HCT116 (cell line): ENCODE measurements at regions not wholly inside any gene's neighbourhood (a gene's known extent, or its start where the extent isn't known, plus 50 kb on each side); places are given as distances from the start of the nearest gene placed in this dataset.

Source experiments
- ATAC-seq: fragments of 200-7000 bp; cut with Tn5 transposase; 2 replicates; pipeline ENCODE4 v1.9.1; 2020; ENCODE audit warnings: mild to moderate bottlenecking, moderate library complexity
- BruUV-seq: library from RNA; stranded (reverse); fragments of 400-500 nt; replicated peaks from 2 replicates; lab custom pipeline; 2021; lab: Mats Ljungman, UMichigan
- CTCF ChIA-PET: fragments of 300-600 bp; sonication (Branson Sonifier 250); formaldehyde crosslinking; loops from one replicate; lab custom pipeline; 2021; ENCODE audit warnings: antibody characterized with exemption; lab: Charles Lee
- POLR2A ChIA-PET: fragments of 300-600, 350-600 bp; sonication (Branson Sonifier 250); formaldehyde crosslinking; loops from one replicate; lab custom pipeline; 2021; ENCODE audit warnings: antibody characterized with exemption; lab: Charles Lee
- RAD21 ChIA-PET, 2 experiments: fragments of 300-600 bp; sonication (Branson Sonifier 250); formaldehyde crosslinking; loops; one replicate each; lab custom pipeline; 2023; ENCODE audit warnings: low total read pairs in 2 of 2; ENCODE audit not compliant: uncharacterized antibody in 2 of 2, unreplicated experiment in 2 of 2, low non-redundant PET in 1 of 2; lab: Charles Lee
- DNase-seq: peaks from one replicate; pipeline ENCODE4 v3.0.0-alpha.2; 2010; ENCODE audit warnings: low read depth, low spot score
- H2AFZ ChIP-seq: fragments of 200-600 bp; shearing (Covaris generic), sonication (generic); 2 replicates; pipeline ENCODE4 v1.6.1; 2017; ENCODE audit warnings: low read depth, mixed run types, mixed read lengths, antibody characterized with exemption, low read length; ENCODE audit not compliant: poor library complexity, severe bottlenecking
- H3K27ac ChIP-seq: 2 replicates; pipeline ENCODE4 v1.5.1; 2012; ENCODE audit warnings: low read depth, low read length
- H3K27me3 ChIP-seq: fragments of 200-600 bp; sonication (generic); 2 replicates; pipeline ENCODE4 v1.6.1; 2016; ENCODE audit warnings: mixed run types, low read length, mixed read lengths; ENCODE audit not compliant: insufficient read depth
- H3K36me3 ChIP-seq, 2 experiments: fragments of 200-500 bp in 1 of 2; fragments of 200-600 bp in 1 of 2; sonication (Bioruptor generic) in 1 of 2; sonication (generic) in 1 of 2; 2 replicates each; pipeline versions ENCODE4 v1.5.1 to v1.6.1; 2014 to 2016; ENCODE audit warnings: low read length in 2 of 2, inconsistent platforms in 1 of 2, mixed read lengths in 1 of 2, mixed run types in 1 of 2; ENCODE audit not compliant: insufficient read depth in 2 of 2, control insufficient read depth in 1 of 2
- H3K4me1 ChIP-seq, 2 experiments: fragments of 200-600 bp in 1 of 2; sonication (generic) in 1 of 2; 2 replicates each; pipeline versions ENCODE4 v1.5.1 to v1.6.1; 2012 to 2017; ENCODE audit warnings: low read length in 2 of 2, inconsistent platforms in 1 of 2, mild to moderate bottlenecking in 1 of 2, mixed read lengths in 1 of 2, mixed run types in 1 of 2, moderate library complexity in 1 of 2; ENCODE audit not compliant: insufficient read depth in 2 of 2, control insufficient read depth in 1 of 2
- H3K4me2 ChIP-seq: fragments of 200-600 bp; sonication (generic); 2 replicates; pipeline ENCODE4 v1.6.1; 2017; ENCODE audit warnings: mixed run types, low read length, mixed read lengths
- H3K4me3 ChIP-seq, 2 experiments: fragments of 200-600 bp in 1 of 2; sonication (generic) in 1 of 2; replicated peaks in 1 of 2; 2 replicates each; pipeline ENCODE4 v1.5.1; 2011 to 2016; ENCODE audit warnings: low read length in 2 of 2, control low read depth in 1 of 2, low read depth in 1 of 2, mild to moderate bottlenecking in 1 of 2, mixed read lengths in 1 of 2, mixed run types in 1 of 2
- H3K79me2 ChIP-seq: fragments of 200-600 bp; sonication (generic); 2 replicates; pipeline ENCODE4 v1.6.1; 2017; ENCODE audit warnings: mild to moderate bottlenecking, mixed run types, low read length, moderate library complexity, mixed read lengths; ENCODE audit not compliant: insufficient read depth
- H3K9ac ChIP-seq: fragments of 200-600 bp; sonication (generic); 2 replicates; pipeline ENCODE4 v1.6.1; 2016; ENCODE audit warnings: low read length, mixed read lengths
- H3K9me2 ChIP-seq: fragments of 200-600 bp; sonication (generic), shearing (Covaris generic); 2 replicates; pipeline ENCODE4 v1.6.1; 2017; ENCODE audit warnings: mixed run types, mild to moderate bottlenecking, moderate library complexity; ENCODE audit not compliant: insufficient read depth
- H3K9me3 ChIP-seq, 2 experiments: fragments of 200-500 bp in 1 of 2; fragments of 200-600 bp in 1 of 2; sonication (Bioruptor generic) in 1 of 2; sonication (generic) in 1 of 2; 2 replicates each; pipeline ENCODE4 v1.6.1; 2014 to 2017; ENCODE audit warnings: low read length in 2 of 2, mixed read lengths in 2 of 2, inconsistent platforms in 1 of 2, low read depth in 1 of 2, mild to moderate bottlenecking in 1 of 2, mixed run types in 1 of 2, moderate library complexity in 1 of 2; ENCODE audit not compliant: control insufficient read depth in 1 of 2, insufficient read depth in 1 of 2
- H4K20me1 ChIP-seq: fragments of 200-600 bp; sonication (generic), shearing (Covaris generic); 2 replicates; pipeline ENCODE4 v1.6.1; 2017; ENCODE audit warnings: mixed run types, mild to moderate bottlenecking, moderate library complexity; ENCODE audit not compliant: insufficient read depth
- ELF1 ChIP-seq: IDR thresholded peaks from 2 replicates; pipeline ENCODE4 v1.6.1; 2012; ENCODE audit warnings: low read depth, borderline replicate concordance
- JUND ChIP-seq: IDR thresholded peaks from 2 replicates; pipeline ENCODE4 v1.6.1; 2012
- POLR2A ChIP-seq: IDR thresholded peaks from 2 replicates; pipeline ENCODE4 v1.7.0; 2011; ENCODE audit warnings: borderline replicate concordance; ENCODE audit not compliant: insufficient read depth, insufficient read length; ENCODE audit errors: extremely low read depth
- POLR2AphosphoS5 ChIP-seq: IDR thresholded peaks from 2 replicates; pipeline ENCODE4 v1.6.1; 2011; ENCODE audit warnings: mild to moderate bottlenecking, low read depth, low read length, moderate library complexity
- RAD21 ChIP-seq: IDR thresholded peaks from 2 replicates; pipeline ENCODE4 v1.6.1; 2012; ENCODE audit warnings: low read depth, mild to moderate bottlenecking
- SIN3A ChIP-seq: IDR thresholded peaks from 2 replicates; pipeline ENCODE4 v1.6.1; 2012; ENCODE audit warnings: low read depth
- SP1 ChIP-seq: IDR thresholded peaks from 2 replicates; pipeline ENCODE4 v1.6.1; 2012; ENCODE audit warnings: low read depth
- SRF ChIP-seq: IDR thresholded peaks from 2 replicates; pipeline ENCODE4 v1.6.1; 2012; ENCODE audit warnings: low read depth
- ZFX ChIP-seq: fragments of 450-650 bp; IDR thresholded peaks from 2 replicates; pipeline ENCODE4 v1.6.1; 2017
- ZNF274 ChIP-seq: fragments of 200-500 bp; sonication (Bioruptor generic); IDR thresholded peaks from 2 replicates; pipeline ENCODE4 v1.6.1; 2014; ENCODE audit warnings: mild to moderate bottlenecking, low read depth, low read length, inconsistent platforms
- intact Hi-C: fragments of 100-400 bp; cut with micrococcal nuclease; formaldehyde crosslinking; loops from 2 replicates; pipeline ENCODE4 v1.10.0; 2022
- TF ChIP-seq, protein P1 (sequence below), 3 experiments: fragments of 200-600 bp in 1 of 3; sonication (generic) in 1 of 3; IDR thresholded peaks in 2 of 3; conservative IDR thresholded peaks in 1 of 3; 2 replicates each; pipeline ENCODE4 v1.5.1; 2012 to 2017; ENCODE audit warnings: low read depth in 2 of 3, low read length in 2 of 3, antibody characterized with exemption in 1 of 3, borderline replicate concordance in 1 of 3, control low read depth in 1 of 3, mild to moderate bottlenecking in 1 of 3, mixed read lengths in 1 of 3, mixed run types in 1 of 3, moderate library complexity in 1 of 3; ENCODE audit not compliant: insufficient read depth in 1 of 3
- TF ChIP-seq, protein P2 (sequence below): IDR thresholded peaks from 2 replicates; pipeline ENCODE4 v1.6.1; 2012; ENCODE audit warnings: low read depth
- TF ChIP-seq, protein P3 (sequence below): IDR thresholded peaks from 2 replicates; pipeline ENCODE4 v1.6.1; 2011; ENCODE audit warnings: mild to moderate bottlenecking, low read length, moderate library complexity; ENCODE audit not compliant: insufficient replicate concordance; ENCODE audit errors: extremely low read depth
- TF ChIP-seq, protein P4 (sequence below): IDR thresholded peaks from 2 replicates; pipeline ENCODE4 v1.6.1; 2012

DNA sequence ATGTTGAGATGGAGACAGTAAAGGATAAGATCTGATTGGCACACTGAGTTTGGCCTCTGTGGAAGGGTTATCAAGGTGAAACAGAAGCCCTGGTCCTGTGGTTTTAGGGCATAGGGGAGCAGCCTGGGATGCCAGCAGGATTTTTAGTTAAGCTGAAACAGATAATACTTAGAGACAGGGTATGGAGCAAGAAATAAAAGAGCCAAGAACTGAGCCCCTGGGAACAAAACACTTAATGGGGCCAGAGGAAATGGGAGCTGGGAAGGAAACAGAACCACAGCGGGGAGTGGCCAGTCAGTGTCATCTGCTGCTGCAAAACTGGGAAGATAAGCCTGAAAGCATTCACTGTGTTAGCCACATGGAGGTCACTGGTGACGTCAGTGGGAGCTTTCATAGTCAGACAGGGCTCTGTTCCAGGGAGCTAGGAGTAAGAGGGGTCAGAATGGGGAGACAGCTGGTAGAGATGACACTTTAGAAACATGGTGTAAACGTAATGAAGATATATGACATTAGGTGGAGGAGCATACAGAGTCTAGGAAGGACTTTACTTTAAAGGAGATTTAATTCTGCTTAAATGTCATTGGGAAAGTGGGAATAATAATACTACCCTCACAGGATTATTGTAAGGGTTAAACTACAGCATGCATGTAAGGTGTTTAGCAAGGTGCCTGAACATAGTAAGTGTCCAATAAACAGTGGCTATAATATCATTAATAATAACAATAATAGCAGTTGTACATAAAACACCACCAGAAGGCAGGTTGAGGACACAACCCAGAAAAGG lies 172.7 kb upstream of the CTNNB1 start (continued):
- TF ChIP-seq, protein P1, sequence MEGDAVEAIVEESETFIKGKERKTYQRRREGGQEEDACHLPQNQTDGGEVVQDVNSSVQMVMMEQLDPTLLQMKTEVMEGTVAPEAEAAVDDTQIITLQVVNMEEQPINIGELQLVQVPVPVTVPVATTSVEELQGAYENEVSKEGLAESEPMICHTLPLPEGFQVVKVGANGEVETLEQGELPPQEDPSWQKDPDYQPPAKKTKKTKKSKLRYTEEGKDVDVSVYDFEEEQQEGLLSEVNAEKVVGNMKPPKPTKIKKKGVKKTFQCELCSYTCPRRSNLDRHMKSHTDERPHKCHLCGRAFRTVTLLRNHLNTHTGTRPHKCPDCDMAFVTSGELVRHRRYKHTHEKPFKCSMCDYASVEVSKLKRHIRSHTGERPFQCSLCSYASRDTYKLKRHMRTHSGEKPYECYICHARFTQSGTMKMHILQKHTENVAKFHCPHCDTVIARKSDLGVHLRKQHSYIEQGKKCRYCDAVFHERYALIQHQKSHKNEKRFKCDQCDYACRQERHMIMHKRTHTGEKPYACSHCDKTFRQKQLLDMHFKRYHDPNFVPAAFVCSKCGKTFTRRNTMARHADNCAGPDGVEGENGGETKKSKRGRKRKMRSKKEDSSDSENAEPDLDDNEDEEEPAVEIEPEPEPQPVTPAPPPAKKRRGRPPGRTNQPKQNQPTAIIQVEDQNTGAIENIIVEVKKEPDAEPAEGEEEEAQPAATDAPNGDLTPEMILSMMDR (IDR thresholded peaks at IDR 0.05 in 2 of 3, conservative IDR thresholded peaks at IDR 0.05 in 1 of 3; ENCODE audit: borderline replicate concordance in 1 of 3, insufficient read depth in 1 of 3, low read depth in 2 of 3, low read length in 2 of 3), result no peak
- TF ChIP-seq ZNF274 (no peak), SIN3A (no peak), ELF1 (no peak)

DNA sequence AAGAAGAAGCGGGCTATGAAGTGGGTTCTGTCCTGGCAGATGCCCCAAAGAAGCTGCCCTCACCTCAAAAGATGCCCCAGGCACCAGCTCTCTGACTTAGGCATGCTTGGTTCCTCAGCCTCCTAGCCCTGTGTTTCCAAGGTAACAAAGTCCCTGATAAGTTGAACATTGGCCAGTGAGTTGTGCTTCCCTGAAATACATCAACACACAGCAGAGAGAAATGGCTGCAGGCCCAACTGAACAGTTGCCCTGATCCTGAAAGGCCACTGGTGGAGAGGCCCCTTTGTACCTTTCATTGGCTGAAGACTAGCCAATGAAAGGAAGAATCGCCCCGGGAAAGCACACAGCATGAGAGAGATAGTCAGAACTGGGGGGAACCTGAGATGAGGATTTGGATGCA lies 169.9 kb upstream of the CTNNB1 start:
- no peak for ATAC-seq
- H3K9me3 ChIP-seq, result no peaks in the 10 kb centered on the region
- intact Hi-C loops, result no loop called here
- DNase-seq, result no peak
- no peak overlapping the region for H3K9ac ChIP-seq
- no peak overlapping the region for H2AFZ ChIP-seq
- H3K4me1 ChIP-seq, result no peaks in the 10 kb centered on the region; a peak in 1 of 4 replicates
- no peak overlapping the region for H3K4me2 ChIP-seq
- H3K27me3 ChIP-seq, result peaks cover 16% of the 10 kb centered on the region
- no peak overlapping the region for H3K27ac ChIP-seq
- ChIA-PET CTCF (no interaction called here), POLR2A (no interaction called here), RAD21 (no interaction called here)
- no peaks in the 10 kb centered on the region for H4K20me1 ChIP-seq
- no TSS peak for BruUV-seq
- no peaks in the 10 kb centered on the region for H3K36me3 ChIP-seq
- H3K4me3 ChIP-seq, result no peak overlapping the region
- no peaks in the 10 kb centered on the region for H3K9me2 ChIP-seq
- no peaks in the 10 kb centered on the region for H3K79me2 ChIP-seq
- TF ChIP-seq JUND, result no peak
- no peak for TF ChIP-seq SRF
- TF ChIP-seq, protein P1 (IDR thresholded peaks at IDR 0.05 in 2 of 3, conservative IDR thresholded peaks at IDR 0.05 in 1 of 3; ENCODE audit: borderline replicate concordance in 1 of 3, insufficient read depth in 1 of 3, low read depth in 2 of 3, low read length in 2 of 3), result no peak
- no peak for TF ChIP-seq ZFX
- TF ChIP-seq, protein P2, sequence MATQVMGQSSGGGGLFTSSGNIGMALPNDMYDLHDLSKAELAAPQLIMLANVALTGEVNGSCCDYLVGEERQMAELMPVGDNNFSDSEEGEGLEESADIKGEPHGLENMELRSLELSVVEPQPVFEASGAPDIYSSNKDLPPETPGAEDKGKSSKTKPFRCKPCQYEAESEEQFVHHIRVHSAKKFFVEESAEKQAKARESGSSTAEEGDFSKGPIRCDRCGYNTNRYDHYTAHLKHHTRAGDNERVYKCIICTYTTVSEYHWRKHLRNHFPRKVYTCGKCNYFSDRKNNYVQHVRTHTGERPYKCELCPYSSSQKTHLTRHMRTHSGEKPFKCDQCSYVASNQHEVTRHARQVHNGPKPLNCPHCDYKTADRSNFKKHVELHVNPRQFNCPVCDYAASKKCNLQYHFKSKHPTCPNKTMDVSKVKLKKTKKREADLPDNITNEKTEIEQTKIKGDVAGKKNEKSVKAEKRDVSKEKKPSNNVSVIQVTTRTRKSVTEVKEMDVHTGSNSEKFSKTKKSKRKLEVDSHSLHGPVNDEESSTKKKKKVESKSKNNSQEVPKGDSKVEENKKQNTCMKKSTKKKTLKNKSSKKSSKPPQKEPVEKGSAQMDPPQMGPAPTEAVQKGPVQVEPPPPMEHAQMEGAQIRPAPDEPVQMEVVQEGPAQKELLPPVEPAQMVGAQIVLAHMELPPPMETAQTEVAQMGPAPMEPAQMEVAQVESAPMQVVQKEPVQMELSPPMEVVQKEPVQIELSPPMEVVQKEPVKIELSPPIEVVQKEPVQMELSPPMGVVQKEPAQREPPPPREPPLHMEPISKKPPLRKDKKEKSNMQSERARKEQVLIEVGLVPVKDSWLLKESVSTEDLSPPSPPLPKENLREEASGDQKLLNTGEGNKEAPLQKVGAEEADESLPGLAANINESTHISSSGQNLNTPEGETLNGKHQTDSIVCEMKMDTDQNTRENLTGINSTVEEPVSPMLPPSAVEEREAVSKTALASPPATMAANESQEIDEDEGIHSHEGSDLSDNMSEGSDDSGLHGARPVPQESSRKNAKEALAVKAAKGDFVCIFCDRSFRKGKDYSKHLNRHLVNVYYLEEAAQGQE, result no peak
- no peak for TF ChIP-seq RAD21
- TF ChIP-seq, protein P3, sequence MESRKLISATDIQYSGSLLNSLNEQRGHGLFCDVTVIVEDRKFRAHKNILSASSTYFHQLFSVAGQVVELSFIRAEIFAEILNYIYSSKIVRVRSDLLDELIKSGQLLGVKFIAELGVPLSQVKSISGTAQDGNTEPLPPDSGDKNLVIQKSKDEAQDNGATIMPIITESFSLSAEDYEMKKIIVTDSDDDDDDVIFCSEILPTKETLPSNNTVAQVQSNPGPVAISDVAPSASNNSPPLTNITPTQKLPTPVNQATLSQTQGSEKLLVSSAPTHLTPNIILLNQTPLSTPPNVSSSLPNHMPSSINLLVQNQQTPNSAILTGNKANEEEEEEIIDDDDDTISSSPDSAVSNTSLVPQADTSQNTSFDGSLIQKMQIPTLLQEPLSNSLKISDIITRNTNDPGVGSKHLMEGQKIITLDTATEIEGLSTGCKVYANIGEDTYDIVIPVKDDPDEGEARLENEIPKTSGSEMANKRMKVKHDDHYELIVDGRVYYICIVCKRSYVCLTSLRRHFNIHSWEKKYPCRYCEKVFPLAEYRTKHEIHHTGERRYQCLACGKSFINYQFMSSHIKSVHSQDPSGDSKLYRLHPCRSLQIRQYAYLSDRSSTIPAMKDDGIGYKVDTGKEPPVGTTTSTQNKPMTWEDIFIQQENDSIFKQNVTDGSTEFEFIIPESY, result no peak
- no peak for TF ChIP-seq POLR2AphosphoS5
- TF ChIP-seq, protein P4, sequence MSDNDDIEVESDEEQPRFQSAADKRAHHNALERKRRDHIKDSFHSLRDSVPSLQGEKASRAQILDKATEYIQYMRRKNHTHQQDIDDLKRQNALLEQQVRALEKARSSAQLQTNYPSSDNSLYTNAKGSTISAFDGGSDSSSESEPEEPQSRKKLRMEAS, result no peak
- TF ChIP-seq SIN3A, result no peak
- TF ChIP-seq SP1, result no peak
- TF ChIP-seq POLR2A, result no peak
